ENCODE measurements at regions not wholly inside any gene's neighbourhood (a gene's known extent, or its start where the extent isn't known, plus 50 kb on each side); places are given as distances from the start of the nearest gene placed in this dataset.
"Not testable (repeated sequence)": the region's sequence is repeated elsewhere in the genome, so short reads cannot be mapped to it uniquely, and the experiment has no call there.

- H3K9me3 Mint-ChIP-seq, result peaks cover 5 to 24% (median 11%) of the 10 kb centered on the region in 7 donors
- H3K27ac Mint-ChIP-seq; H3K36me3 Mint-ChIP-seq; ATAC-seq (ENCODE audit: low read depth in 2 of 2); H3K4me3 Mint-ChIP-seq; DNase-seq; H3K4me1 Mint-ChIP-seq: not testable (repeated sequence)
- H3K27me3 Mint-ChIP-seq, result peaks cover 5 to 18% (median 13%) of the 10 kb centered on the region in 3 donors
Measured at GRCh38 chr16:66242206-66242605, 124.3 kb upstream of the CDH5 start.

- H3K36me3 Mint-ChIP-seq, result peaks cover 0 to 7% of the 10 kb centered on the region in 2 donors
- H3K4me3 Mint-ChIP-seq, result peak overlapping the region in 1 of 8 donors; percentile 26
- ATAC-seq (ENCODE audit: low read depth in 2 of 2) (no peak), DNase-seq (no peak)
- H3K27me3 Mint-ChIP-seq, result peaks cover 5 to 18% (median 13%) of the 10 kb centered on the region in 3 donors
- no peaks in the 10 kb centered on the region for H3K4me1 Mint-ChIP-seq
- peaks cover 5 to 24% (median 11%) of the 10 kb centered on the region in 7 donors for H3K9me3 Mint-ChIP-seq
- H3K27ac Mint-ChIP-seq, result peak overlapping the region in 1 of 6 donors; percentile 90
Measured at GRCh38 chr16:66240631-66241395, 125.7 kb upstream of the CDH5 start.

- peaks cover 5 to 16% (median 13%) of the 10 kb centered on the region in 3 donors for H3K27me3 Mint-ChIP-seq
- H3K4me1 Mint-ChIP-seq, result no peaks in the 10 kb centered on the region
- no peak overlapping the region for H3K4me3 Mint-ChIP-seq
- peaks cover 0 to 7% of the 10 kb centered on the region in 2 donors for H3K36me3 Mint-ChIP-seq
- ATAC-seq (ENCODE audit: low read depth in 2 of 2), result no peak
- H3K9me3 Mint-ChIP-seq, result peaks cover 5 to 24% (median 11%) of the 10 kb centered on the region in 7 donors
- no peak overlapping the region for H3K27ac Mint-ChIP-seq
- DNase-seq, result no peak
Measured at GRCh38 chr16:66240088-66240487, 126.4 kb upstream of the CDH5 start.

- H3K36me3 Mint-ChIP-seq, result peaks cover 0 to 7% of the 10 kb centered on the region in 2 donors
- H3K27me3 Mint-ChIP-seq, result peaks cover 5 to 13% (median 13%) of the 10 kb centered on the region in 3 donors
- H3K4me1 Mint-ChIP-seq, result no peaks in the 10 kb centered on the region
- ATAC-seq (ENCODE audit: low read depth in 2 of 2) (no peak), DNase-seq (no peak)
- H3K9me3 Mint-ChIP-seq, result peaks cover 6 to 24% (median 14%) of the 10 kb centered on the region in 7 donors
- H3K4me3 Mint-ChIP-seq, result no peak overlapping the region
- H3K27ac Mint-ChIP-seq, result no peak overlapping the region
Measured at GRCh38 chr16:66238696-66239095, 127.8 kb upstream of the CDH5 start.

- Mint-ChIP-seq H3K27ac (peak overlapping the region in 1 of 6 donors; percentile 58), H3K36me3 (peaks cover 0 to 7% of the 10 kb centered on the region in 2 donors), H3K9me3 (peaks cover 6 to 24% (median 15%) of the 10 kb centered on the region in 7 donors), H3K4me1 (no peaks in the 10 kb centered on the region), H3K27me3 (peaks cover 6 to 13% (median 8%) of the 10 kb centered on the region in 3 donors), H3K4me3 (peak overlapping the region in 1 of 8 donors; percentile 79)
- no peak for DNase-seq
- no peak for ATAC-seq (ENCODE audit: low read depth in 2 of 2)
Measured at GRCh38 chr16:66236301-66236700, 130.2 kb upstream of the CDH5 start.

GRCh38 chr16:66231452-66232160, 134.9 kb upstream of the CDH5 start:
- Mint-ChIP-seq H3K27me3 (peaks cover 0 to 15% (median 4%) of the 10 kb centered on the region in 3 donors), H3K4me1 (no peaks in the 10 kb centered on the region)
- no peak for ATAC-seq (ENCODE audit: low read depth in 2 of 2)

GRCh38 chr16:66229651-66230050, 136.8 kb upstream of the CDH5 start:
- DNase-seq (no peak), ATAC-seq (ENCODE audit: low read depth in 2 of 2) (no peak)
- H3K27ac Mint-ChIP-seq, result no peak overlapping the region
- H3K9me3 Mint-ChIP-seq, result peaks cover 0 to 3% (median 0%) of the 10 kb centered on the region in 7 donors
- H3K36me3 Mint-ChIP-seq, result no peaks in the 10 kb centered on the region
- H3K4me3 Mint-ChIP-seq, result no peak overlapping the region
- no peaks in the 10 kb centered on the region for H3K4me1 Mint-ChIP-seq
- H3K27me3 Mint-ChIP-seq, result peaks cover 0 to 19% (median 4%) of the 10 kb centered on the region in 3 donors

More at GRCh38 chr16:66231452-66232160, 134.9 kb upstream of the CDH5 start:
- Mint-ChIP-seq H3K4me3 (no peak overlapping the region), H3K27ac (no peak overlapping the region), H3K9me3 (peaks cover 0 to 3% (median 0%) of the 10 kb centered on the region in 7 donors), H3K36me3 (no peaks in the 10 kb centered on the region)
- DNase-seq, result no peak

- no peaks in the 10 kb centered on the region for H3K4me1 Mint-ChIP-seq
- no peak overlapping the region for H3K27ac Mint-ChIP-seq
- H3K36me3 Mint-ChIP-seq, result no peaks in the 10 kb centered on the region
- DNase-seq (no peak), ATAC-seq (ENCODE audit: low read depth in 2 of 2) (no peak)
- no peak overlapping the region for H3K4me3 Mint-ChIP-seq
- H3K27me3 Mint-ChIP-seq, result peaks cover 0 to 19% (median 4%) of the 10 kb centered on the region in 3 donors
- H3K9me3 Mint-ChIP-seq, result peaks cover 0 to 2% (median 0%) of the 10 kb centered on the region in 7 donors
Measured at GRCh38 chr16:66228792-66229191, 137.7 kb upstream of the CDH5 start.

GRCh38 chr16:66227766-66228530, 138.5 kb upstream of the CDH5 start:
- Mint-ChIP-seq H3K4me1 (no peaks in the 10 kb centered on the region), H3K9me3 (no peaks in the 10 kb centered on the region), H3K36me3 (no peaks in the 10 kb centered on the region), H3K4me3 (no peak overlapping the region), H3K27ac (peak overlapping the region in 1 of 6 donors; percentile 17), H3K27me3 (peaks cover 0 to 17% (median 4%) of the 10 kb centered on the region in 3 donors)
- no peak for ATAC-seq (ENCODE audit: low read depth in 2 of 2)
- DNase-seq, result no peak

- no peak for DNase-seq
- Mint-ChIP-seq H3K27ac (no peak overlapping the region), H3K36me3 (no peaks in the 10 kb centered on the region)
Measured at GRCh38 chr16:66226762-66227161, 139.7 kb upstream of the CDH5 start.

GRCh38 chr16:66225696-66226095, 140.8 kb upstream of the CDH5 start:
- Mint-ChIP-seq H3K4me1 (no peaks in the 10 kb centered on the region), H3K9me3 (no peaks in the 10 kb centered on the region), H3K4me3 (no peak overlapping the region), H3K36me3 (no peaks in the 10 kb centered on the region), H3K27me3 (peaks cover 0 to 11% (median 4%) of the 10 kb centered on the region in 3 donors), H3K27ac (peak overlapping the region in 1 of 6 donors; percentile 38)
- ATAC-seq (ENCODE audit: low read depth in 2 of 2) (no peak), DNase-seq (no peak)

More at GRCh38 chr16:66226762-66227161, 139.7 kb upstream of the CDH5 start:
- Mint-ChIP-seq H3K4me3 (no peak overlapping the region), H3K9me3 (no peaks in the 10 kb centered on the region), H3K4me1 (no peaks in the 10 kb centered on the region), H3K27me3 (peaks cover 0 to 11% (median 4%) of the 10 kb centered on the region in 3 donors)
- ATAC-seq (ENCODE audit: low read depth in 2 of 2), result no peak

GRCh38 chr16:66224626-66225025, 141.9 kb upstream of the CDH5 start:
- Mint-ChIP-seq H3K27me3 (peaks cover 0 to 12% (median 4%) of the 10 kb centered on the region in 3 donors), H3K27ac (no peak overlapping the region), H3K4me1 (no peaks in the 10 kb centered on the region), H3K4me3 (no peak overlapping the region), H3K36me3 (no peaks in the 10 kb centered on the region), H3K9me3 (no peaks in the 10 kb centered on the region)
- DNase-seq, result no peak
- ATAC-seq (ENCODE audit: low read depth in 2 of 2), result no peak

- no peak for ATAC-seq (ENCODE audit: low read depth in 2 of 2)
- peaks cover 0 to 16% (median 3%) of the 10 kb centered on the region in 3 donors for H3K27me3 Mint-ChIP-seq
- no peak overlapping the region for H3K27ac Mint-ChIP-seq
- H3K4me3 Mint-ChIP-seq, result no peak overlapping the region
- H3K36me3 Mint-ChIP-seq, result no peaks in the 10 kb centered on the region
- DNase-seq, result no peak
- H3K9me3 Mint-ChIP-seq, result no peaks in the 10 kb centered on the region
- no peaks in the 10 kb centered on the region for H3K4me1 Mint-ChIP-seq
Measured at GRCh38 chr16:66224186-66224585, 142.3 kb upstream of the CDH5 start.

Measured in naive B cell (primary cell).